ENCODE measurements at regions not wholly inside any gene's neighbourhood (a gene's known extent, or its start where the extent isn't known, plus 50 kb on each side); places are given as distances from the start of the nearest gene placed in this dataset.

- TF ChIP-seq CTCF (conservative IDR thresholded peaks at IDR 0.05 in 1 of 2, IDR thresholded peaks at IDR 0.05 in 1 of 2; ENCODE audit: low read depth in 1 of 2, low read length in 2 of 2) (no peak), EZH2 (IDR thresholded peaks at IDR 0.05; ENCODE audit: low read length, missing control alignments) (no peak)
Measured at GRCh38 chrX:43218198-43218597, 437.9 kb upstream of the MAOA start.
